GM12878 (cell line): ENCODE measurements at regions not wholly inside any gene's neighbourhood (a gene's known extent, or its start where the extent isn't known, plus 50 kb on each side); places are given as distances from the start of the nearest gene placed in this dataset.

Experiments used
- ATAC-seq: fragments of 200-7000 bp; cut with Tn5 transposase; 3 replicates; pipeline ENCODE4 v1.9.1; 2020; ENCODE audit warnings: mild to moderate bottlenecking, moderate library complexity
- BruUV-seq: library from RNA; stranded (reverse); fragments of 400-500 nt; replicated peaks from 2 replicates; lab custom pipeline; 2021; lab: Mats Ljungman, UMichigan
- CTCF ChIA-PET: fragments of 300-600 bp; sonication (Branson Sonifier 250); formaldehyde crosslinking; extraction: SDS; loops from one replicate; lab custom pipeline; 2021; ENCODE audit warnings: inconsistent platforms; lab: Yijun Ruan, JAX
- POLR2A ChIA-PET: fragments of 350-600 bp; formaldehyde crosslinking; extraction: SDS; loops from one replicate; lab custom pipeline; 2021; ENCODE audit warnings: inconsistent platforms; lab: Charles Lee
- RAD21 ChIA-PET: fragments of 300-600 bp; sonication (Branson Sonifier 250); formaldehyde crosslinking; loops from one replicate; lab custom pipeline; 2023; ENCODE audit warnings: antibody characterized with exemption; ENCODE audit not compliant: unreplicated experiment; lab: Charles Lee
- SMC1A ChIA-PET: fragments of 300-600 bp; sonication (Branson Sonifier 250); formaldehyde crosslinking; loops from one replicate; lab custom pipeline; 2023; ENCODE audit not compliant: unreplicated experiment, uncharacterized antibody; lab: Charles Lee
- DNase-seq: peaks from one replicate; pipeline ENCODE4 v3.0.0-alpha.2; 2011; ENCODE audit warnings: low read depth, low spot score
- FAIRE-seq: peaks from 3 replicates; lab custom pipeline; 2011; peaks lifted over from hg19 to GRCh38; lab: Jason Lieb, UNC
- H2AFZ ChIP-seq: 2 replicates; pipeline ENCODE4 v1.6.0; 2011; ENCODE audit warnings: low read depth, low read length, control low read depth; ENCODE audit not compliant: control insufficient read depth
- H3K27ac ChIP-seq: 2 replicates; pipeline ENCODE4 v1.5.1; 2011; ENCODE audit warnings: control low read depth; ENCODE audit not compliant: control insufficient read depth, insufficient read depth
- H3K27me3 ChIP-seq, 2 experiments: replicated peaks in 1 of 2; 2 replicates each; pipeline versions ENCODE4 v1.6.0 to v1.6.1; 2011; ENCODE audit warnings: low read length in 1 of 2; ENCODE audit not compliant: control insufficient read depth in 2 of 2, insufficient read depth in 2 of 2
- H3K36me3 ChIP-seq, 2 experiments: 2 replicates each; pipeline ENCODE4 v1.5.1; 2011; ENCODE audit warnings: low read length in 1 of 2; ENCODE audit not compliant: control insufficient read depth in 2 of 2, insufficient read depth in 2 of 2
- H3K4me1 ChIP-seq: 2 replicates; pipeline ENCODE4 v1.6.1; 2011; ENCODE audit warnings: mild to moderate bottlenecking, low read length, moderate library complexity, mixed read lengths; ENCODE audit not compliant: control insufficient read depth, insufficient read depth
- H3K4me2 ChIP-seq: 2 replicates; pipeline ENCODE4 v1.6.0; 2011; ENCODE audit warnings: control low read depth; ENCODE audit not compliant: control insufficient read depth, insufficient read depth
- H3K4me3 ChIP-seq: fragments of 200-600 bp; sonication (generic); 2 replicates; pipeline ENCODE4 v1.5.1; 2016
- H3K79me2 ChIP-seq: 2 replicates; pipeline ENCODE4 v1.6.0; 2011; ENCODE audit warnings: low read length; ENCODE audit not compliant: control insufficient read depth, insufficient read depth
- H3K9ac ChIP-seq: 2 replicates; pipeline ENCODE4 v1.8.0; 2011; ENCODE audit warnings: low read length, control low read depth, mixed read lengths; ENCODE audit not compliant: control insufficient read depth, insufficient read depth
- H3K9me3 ChIP-seq: replicated peaks from 3 replicates; pipeline ENCODE4 v1.5.1; 2011; ENCODE audit warnings: mild to moderate bottlenecking, low read length; ENCODE audit not compliant: control insufficient read depth, insufficient read depth
- H4K20me1 ChIP-seq: 2 replicates; pipeline ENCODE4 v1.6.0; 2011; ENCODE audit not compliant: control insufficient read depth, insufficient read depth
- E2F4 ChIP-seq: IDR thresholded peaks from 2 replicates; pipeline ENCODE4 v1.6.1; 2012; ENCODE audit warnings: low read depth, low read length, improper control_type of control experiment
- GABPA ChIP-seq: IDR thresholded peaks from 2 replicates; pipeline ENCODE4 v1.6.1; 2014; ENCODE audit warnings: antibody characterized with exemption, low read depth, mild to moderate bottlenecking, inconsistent platforms
- HDGF ChIP-seq: fragments of 450-650 bp; IDR thresholded peaks from 2 replicates; pipeline ENCODE4 v1.6.1; 2016; ENCODE audit warnings: antibody characterized with exemption
- JUNB ChIP-seq: IDR thresholded peaks from 2 replicates; pipeline ENCODE4 v1.6.1; 2016; ENCODE audit warnings: antibody characterized with exemption, mild to moderate bottlenecking
- JUND ChIP-seq: IDR thresholded peaks from 2 replicates; pipeline ENCODE4 v1.6.1; 2012; ENCODE audit warnings: low read depth, mild to moderate bottlenecking, low read length, improper control_type of control experiment, moderate library complexity
- MTA3 ChIP-seq: IDR thresholded peaks from 2 replicates; pipeline ENCODE4 v1.6.1; 2012; ENCODE audit warnings: low read length, inconsistent platforms, borderline replicate concordance
- NR2C1 ChIP-seq: fragments of 450-650 bp; IDR thresholded peaks from 2 replicates; pipeline ENCODE4 v1.6.1; 2017; ENCODE audit warnings: antibody characterized with exemption, mild to moderate bottlenecking, moderate library complexity
- RB1 ChIP-seq: fragments of 450-650 bp; formaldehyde crosslinking; IDR thresholded peaks from 2 replicates; pipeline ENCODE4 v1.6.1; 2017; ENCODE audit warnings: mild to moderate bottlenecking, borderline replicate concordance
- RUNX3 ChIP-seq: IDR thresholded peaks from 2 replicates; pipeline ENCODE4 v1.6.1; 2012; ENCODE audit warnings: low read length, inconsistent platforms
- WGBS: methylation state at CpG from one replicate; pipeline ENCODE4 v1.1.6; 2016; ENCODE audit warnings: low lambda C conversion rate; ENCODE audit not compliant: insufficient replicate concordance, insufficient coverage; ENCODE audit errors: missing lambda C conversion rate; 5-methylcytosine and 5-hydroxymethylcytosine counted together
- in situ Hi-C: fragments of 300-500 bp; cut with MboI; formaldehyde crosslinking; loops from 9 replicates; pipeline ENCODE4 v1.14.3; 2018; ENCODE audit warnings: mixed read lengths
- intact Hi-C: fragments of 100-400 bp; cut with micrococcal nuclease; formaldehyde crosslinking; loops from one replicate; pipeline ENCODE4 v1.14.2; 2022; ENCODE audit not compliant: unreplicated experiment
- TF ChIP-seq, protein P1 (sequence below): fragments of 450-650 bp; conservative IDR thresholded peaks from 2 replicates; pipeline ENCODE4 v1.6.1; 2017; ENCODE audit warnings: mild to moderate bottlenecking, moderate library complexity

- no TSS peak for BruUV-seq
- ChIA-PET SMC1A (interaction anchor here (0.7 to 1.0 kb wide), 2 partner anchors 13 to 54 kb away, joined by 3 read pairs; no protein-coding TSS in a partner anchor), RAD21 (no interaction called here), POLR2A (no interaction called here), CTCF (no interaction called here)
- no peaks in the 10 kb centered on the region for H4K20me1 ChIP-seq
- H3K4me2 ChIP-seq, result no peak overlapping the region
- H3K36me3 ChIP-seq, result no peaks in the 10 kb centered on the region
- H3K4me3 ChIP-seq, result no peak overlapping the region
- FAIRE-seq, result no peak
- intact Hi-C loops, result no loop called here
- WGBS, result 35% methylated on average over 4 of the region's 4 CpGs
- H3K27ac ChIP-seq, result no peak overlapping the region
- no peak for DNase-seq
- in situ Hi-C loops, result no loop called here
- no peak overlapping the region for H2AFZ ChIP-seq
- H3K4me1 ChIP-seq, result no peaks in the 10 kb centered on the region
- H3K27me3 ChIP-seq, result no peaks in the 10 kb centered on the region
- ATAC-seq, result no peak
- no peak overlapping the region for H3K9ac ChIP-seq
- H3K9me3 ChIP-seq, result no peaks in the 10 kb centered on the region
- no peak for TF ChIP-seq JUNB
- TF ChIP-seq GABPA, result no peak
- no peak for TF ChIP-seq E2F4
- TF ChIP-seq NR2C1, result no peak
- TF ChIP-seq MTA3, result no peak
- TF ChIP-seq RB1, result no peak
- TF ChIP-seq JUND, result no peak
- TF ChIP-seq HDGF, result no peak
- TF ChIP-seq RUNX3, result no peak
- TF ChIP-seq, protein P1, sequence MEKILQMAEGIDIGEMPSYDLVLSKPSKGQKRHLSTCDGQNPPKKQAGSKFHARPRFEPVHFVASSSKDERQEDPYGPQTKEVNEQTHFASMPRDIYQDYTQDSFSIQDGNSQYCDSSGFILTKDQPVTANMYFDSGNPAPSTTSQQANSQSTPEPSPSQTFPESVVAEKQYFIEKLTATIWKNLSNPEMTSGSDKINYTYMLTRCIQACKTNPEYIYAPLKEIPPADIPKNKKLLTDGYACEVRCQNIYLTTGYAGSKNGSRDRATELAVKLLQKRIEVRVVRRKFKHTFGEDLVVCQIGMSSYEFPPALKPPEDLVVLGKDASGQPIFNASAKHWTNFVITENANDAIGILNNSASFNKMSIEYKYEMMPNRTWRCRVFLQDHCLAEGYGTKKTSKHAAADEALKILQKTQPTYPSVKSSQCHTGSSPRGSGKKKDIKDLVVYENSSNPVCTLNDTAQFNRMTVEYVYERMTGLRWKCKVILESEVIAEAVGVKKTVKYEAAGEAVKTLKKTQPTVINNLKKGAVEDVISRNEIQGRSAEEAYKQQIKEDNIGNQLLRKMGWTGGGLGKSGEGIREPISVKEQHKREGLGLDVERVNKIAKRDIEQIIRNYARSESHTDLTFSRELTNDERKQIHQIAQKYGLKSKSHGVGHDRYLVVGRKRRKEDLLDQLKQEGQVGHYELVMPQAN, result no peak
- no peaks in the 10 kb centered on the region for H3K79me2 ChIP-seq
Observed at GRCh38 chr7:121466455-121466854, 70.3 kb upstream of the FAM3C start.
